ENCODE measurements at regions not wholly inside any gene's neighbourhood (a gene's known extent, or its start where the extent isn't known, plus 50 kb on each side); places are given as distances from the start of the nearest gene placed in this dataset.

DNA sequence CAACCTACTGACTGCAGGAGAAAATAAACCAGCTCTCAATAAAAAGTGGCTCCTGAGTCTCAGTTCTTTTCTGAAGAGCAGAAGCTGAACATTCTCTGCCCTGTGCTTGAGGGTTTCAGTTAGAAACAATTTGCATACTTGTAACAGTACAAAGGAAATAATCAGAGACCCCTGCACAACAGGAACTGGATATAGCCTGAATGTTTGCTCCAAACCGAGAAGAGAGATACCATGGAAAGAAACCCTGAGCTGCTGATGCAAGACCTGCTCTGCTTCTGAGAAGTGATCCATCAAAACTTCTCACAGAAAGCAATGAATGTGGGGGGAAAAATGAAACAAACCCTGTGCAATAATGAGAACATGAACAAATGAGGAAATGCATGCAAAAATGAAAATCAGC, 592.9 kb downstream of the SEMA5A start:
- TF ChIP-seq, protein P1, sequence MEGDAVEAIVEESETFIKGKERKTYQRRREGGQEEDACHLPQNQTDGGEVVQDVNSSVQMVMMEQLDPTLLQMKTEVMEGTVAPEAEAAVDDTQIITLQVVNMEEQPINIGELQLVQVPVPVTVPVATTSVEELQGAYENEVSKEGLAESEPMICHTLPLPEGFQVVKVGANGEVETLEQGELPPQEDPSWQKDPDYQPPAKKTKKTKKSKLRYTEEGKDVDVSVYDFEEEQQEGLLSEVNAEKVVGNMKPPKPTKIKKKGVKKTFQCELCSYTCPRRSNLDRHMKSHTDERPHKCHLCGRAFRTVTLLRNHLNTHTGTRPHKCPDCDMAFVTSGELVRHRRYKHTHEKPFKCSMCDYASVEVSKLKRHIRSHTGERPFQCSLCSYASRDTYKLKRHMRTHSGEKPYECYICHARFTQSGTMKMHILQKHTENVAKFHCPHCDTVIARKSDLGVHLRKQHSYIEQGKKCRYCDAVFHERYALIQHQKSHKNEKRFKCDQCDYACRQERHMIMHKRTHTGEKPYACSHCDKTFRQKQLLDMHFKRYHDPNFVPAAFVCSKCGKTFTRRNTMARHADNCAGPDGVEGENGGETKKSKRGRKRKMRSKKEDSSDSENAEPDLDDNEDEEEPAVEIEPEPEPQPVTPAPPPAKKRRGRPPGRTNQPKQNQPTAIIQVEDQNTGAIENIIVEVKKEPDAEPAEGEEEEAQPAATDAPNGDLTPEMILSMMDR (IDR thresholded peaks at IDR 0.05) = no peak
- TF ChIP-seq POLR2A (IDR thresholded peaks at IDR 0.05) = no peak

Measured in heart left ventricle (tissue), 13 donors.